Smooth muscle cell (in vitro differentiated cells): ENCODE measurements at regions not wholly inside any gene's neighbourhood (a gene's known extent, or its start where the extent isn't known, plus 50 kb on each side); places are given as distances from the start of the nearest gene placed in this dataset.

Source experiments
- DNase-seq: peaks from one replicate; lab custom pipeline; 2025; ENCODE audit not compliant: unreplicated experiment; lab: John Stamatoyannopoulos, UW
- H2AFZ ChIP-seq: fragments of 200-600 bp; sonication (generic); 2 replicates; pipeline ENCODE4 v1.6.0; 2016; ENCODE audit warnings: antibody characterized with exemption, low read depth, mild to moderate bottlenecking
- H3F3A ChIP-seq: fragments of 200-600 bp; sonication (generic); 2 replicates; pipeline ENCODE4 v1.6.0; 2017; ENCODE audit warnings: antibody characterized with exemption, low read depth
- H3K27ac ChIP-seq: fragments of 200-600 bp; sonication (generic); 2 replicates; pipeline ENCODE4 v1.5.1; 2016; ENCODE audit warnings: low read depth, mild to moderate bottlenecking
- H3K27me3 ChIP-seq: fragments of 200-600 bp; sonication (generic); 2 replicates; pipeline ENCODE4 v1.6.1; 2016; ENCODE audit warnings: low read depth, mild to moderate bottlenecking
- H3K36me3 ChIP-seq: fragments of 200-600 bp; sonication (generic); 2 replicates; pipeline ENCODE4 v1.5.1; 2016; ENCODE audit warnings: low read depth
- H3K4me1 ChIP-seq: fragments of 200-600 bp; sonication (generic); 2 replicates; pipeline ENCODE4 v1.5.1; 2016; ENCODE audit warnings: low read depth
- H3K4me2 ChIP-seq: fragments of 200-600 bp; sonication (generic); 2 replicates; pipeline ENCODE4 v1.6.0; 2016; ENCODE audit warnings: mild to moderate bottlenecking
- H3K4me3 ChIP-seq: fragments of 200-600 bp; sonication (generic); 2 replicates; pipeline ENCODE4 v1.5.1; 2016; ENCODE audit warnings: mild to moderate bottlenecking
- H3K79me2 ChIP-seq: fragments of 200-600 bp; sonication (generic); 2 replicates; pipeline ENCODE4 v1.6.0; 2016; ENCODE audit warnings: low read depth, mild to moderate bottlenecking
- H3K9ac ChIP-seq: fragments of 200-600 bp; sonication (generic); 2 replicates; pipeline ENCODE4 v1.6.0; 2016; ENCODE audit warnings: low read depth
- H3K9me3 ChIP-seq: fragments of 200-600 bp; sonication (generic); replicated peaks from 2 replicates; pipeline ENCODE4 v1.5.1; 2016; ENCODE audit warnings: low read depth
- H4K20me1 ChIP-seq: fragments of 200-600 bp; sonication (generic); 2 replicates; pipeline ENCODE4 v1.6.0; 2016; ENCODE audit warnings: low read depth
- WGBS: methylation state at CpG from one replicate; pipeline ENCODE4 v1.1.7; 2016; ENCODE audit warnings: low lambda C conversion rate; 5-methylcytosine and 5-hydroxymethylcytosine counted together
- TF ChIP-seq, protein P1 (sequence below): fragments of 200-600 bp; sonication (generic); IDR thresholded peaks from 2 replicates; pipeline ENCODE4 v1.5.1; 2017; ENCODE audit warnings: borderline replicate concordance, mild to moderate bottlenecking, antibody characterized with exemption; ENCODE audit not compliant: insufficient read depth, poor library complexity, severe bottlenecking

DNA sequence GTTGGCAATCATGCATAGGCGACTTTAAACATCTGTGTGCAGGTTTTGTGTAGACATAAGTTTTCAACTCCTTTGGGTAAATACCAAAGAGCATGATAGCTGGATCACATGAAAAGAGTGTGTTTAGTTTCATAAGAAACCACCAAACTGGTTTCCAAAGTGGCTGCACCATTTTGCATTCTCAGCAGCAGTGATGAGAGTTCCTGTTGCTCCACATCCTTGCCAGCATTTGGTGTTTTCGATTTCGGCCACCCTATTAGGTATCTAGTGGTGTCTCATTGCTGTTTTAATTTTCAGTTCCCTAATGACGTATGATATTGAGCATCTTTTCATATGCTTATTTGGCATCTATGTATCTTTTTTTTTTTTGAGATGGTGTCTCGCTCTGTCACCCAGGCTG, 62.8 kb upstream of the CCND1 start:
- no peak overlapping the region for H3K4me3 ChIP-seq
- 96% methylated on average over 5 of the region's 5 CpGs for WGBS

DNA sequence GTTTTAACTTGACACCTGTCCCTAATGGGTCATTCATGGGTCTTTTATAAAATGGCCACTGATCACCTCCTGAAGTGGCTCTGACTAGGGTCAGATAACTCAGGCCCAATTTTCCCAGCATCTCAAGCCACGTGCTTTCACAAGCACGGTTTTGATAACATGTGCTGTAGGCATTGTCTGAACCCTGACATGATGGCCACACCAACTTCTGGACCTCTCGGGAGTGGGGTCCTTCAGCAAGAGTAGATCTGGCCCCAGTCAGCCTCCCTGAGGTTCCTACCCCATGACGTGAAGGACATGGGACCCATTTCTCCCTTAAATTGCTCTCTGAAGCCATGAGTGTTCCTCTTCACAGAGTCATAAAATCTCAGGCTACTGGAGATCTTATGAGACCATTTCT, 60.4 kb upstream of the CCND1 start:
- no peaks in the 10 kb centered on the region for H4K20me1 ChIP-seq
- H3K79me2 ChIP-seq = no peaks in the 10 kb centered on the region
- H3K27me3 ChIP-seq = no peaks in the 10 kb centered on the region
- H3F3A ChIP-seq = no peaks in the 10 kb centered on the region
- 97% methylated on average over 4 of the region's 4 CpGs for WGBS
- no peaks in the 10 kb centered on the region for H3K9me3 ChIP-seq
- no peak for DNase-seq
- TF ChIP-seq, protein P1, sequence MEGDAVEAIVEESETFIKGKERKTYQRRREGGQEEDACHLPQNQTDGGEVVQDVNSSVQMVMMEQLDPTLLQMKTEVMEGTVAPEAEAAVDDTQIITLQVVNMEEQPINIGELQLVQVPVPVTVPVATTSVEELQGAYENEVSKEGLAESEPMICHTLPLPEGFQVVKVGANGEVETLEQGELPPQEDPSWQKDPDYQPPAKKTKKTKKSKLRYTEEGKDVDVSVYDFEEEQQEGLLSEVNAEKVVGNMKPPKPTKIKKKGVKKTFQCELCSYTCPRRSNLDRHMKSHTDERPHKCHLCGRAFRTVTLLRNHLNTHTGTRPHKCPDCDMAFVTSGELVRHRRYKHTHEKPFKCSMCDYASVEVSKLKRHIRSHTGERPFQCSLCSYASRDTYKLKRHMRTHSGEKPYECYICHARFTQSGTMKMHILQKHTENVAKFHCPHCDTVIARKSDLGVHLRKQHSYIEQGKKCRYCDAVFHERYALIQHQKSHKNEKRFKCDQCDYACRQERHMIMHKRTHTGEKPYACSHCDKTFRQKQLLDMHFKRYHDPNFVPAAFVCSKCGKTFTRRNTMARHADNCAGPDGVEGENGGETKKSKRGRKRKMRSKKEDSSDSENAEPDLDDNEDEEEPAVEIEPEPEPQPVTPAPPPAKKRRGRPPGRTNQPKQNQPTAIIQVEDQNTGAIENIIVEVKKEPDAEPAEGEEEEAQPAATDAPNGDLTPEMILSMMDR = no peak
- H2AFZ ChIP-seq = no peak overlapping the region
- H3K4me3 ChIP-seq = no peak overlapping the region
- H3K4me2 ChIP-seq = no peak overlapping the region
- H3K27ac ChIP-seq = no peak overlapping the region
- H3K9ac ChIP-seq = no peak overlapping the region
- no peaks in the 10 kb centered on the region for H3K36me3 ChIP-seq
- H3K4me1 ChIP-seq = no peaks in the 10 kb centered on the region

More for the DNA sequence above, 62.8 kb upstream of the CCND1 start:
- Histone ChIP-seq H3K27ac (no peak overlapping the region), H3K9me3 (no peaks in the 10 kb centered on the region), H3K36me3 (no peaks in the 10 kb centered on the region), H3K4me1 (no peaks in the 10 kb centered on the region), H2AFZ (no peak overlapping the region), H3K27me3 (no peaks in the 10 kb centered on the region), H3K9ac (no peak overlapping the region), H3K4me2 (no peak overlapping the region), H3K79me2 (no peaks in the 10 kb centered on the region), H3F3A (no peaks in the 10 kb centered on the region), H4K20me1 (no peaks in the 10 kb centered on the region)
- TF ChIP-seq, protein P1 = no peak
- no peak for DNase-seq

DNA sequence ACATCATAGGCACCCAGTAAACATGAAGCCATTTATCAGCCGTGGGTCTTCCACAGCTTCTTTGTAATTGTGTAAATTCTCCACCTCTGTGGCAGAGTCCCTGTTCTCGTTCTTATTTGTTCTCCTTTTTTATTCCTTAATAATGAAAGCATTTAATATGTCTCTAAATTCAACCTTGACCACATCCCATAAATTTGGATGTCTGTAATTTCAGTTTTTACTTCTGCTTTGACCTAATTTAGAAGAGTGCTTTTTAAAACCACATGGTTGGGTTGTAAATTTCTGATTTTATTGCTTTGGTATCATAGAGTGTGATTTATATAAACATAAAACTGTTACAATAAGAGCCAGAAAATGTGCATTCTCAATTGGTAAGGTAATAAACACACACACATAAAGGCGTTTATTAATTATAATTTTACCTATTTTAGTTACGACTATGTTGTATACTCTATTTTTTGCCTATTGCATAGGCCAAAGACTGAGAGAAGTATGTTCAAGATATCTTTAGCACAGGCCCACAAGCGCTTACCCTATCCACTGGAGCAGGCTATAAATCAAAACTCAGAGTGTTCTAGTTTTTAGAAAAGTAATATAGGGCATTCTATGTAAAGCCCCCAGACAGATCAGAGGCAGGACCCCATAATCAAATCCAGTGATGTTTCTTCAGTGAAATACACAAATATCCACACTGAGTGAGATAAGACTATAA, 58.0 kb upstream of the CCND1 start:
- TF ChIP-seq, protein P1 = no peak
- no peaks in the 10 kb centered on the region for H3K36me3 ChIP-seq
- H3K4me1 ChIP-seq = no peaks in the 10 kb centered on the region
- DNase-seq = no peak
- H3K9me3 ChIP-seq = no peaks in the 10 kb centered on the region
- H3F3A ChIP-seq = no peaks in the 10 kb centered on the region
- H3K79me2 ChIP-seq = no peaks in the 10 kb centered on the region
- H3K4me2 ChIP-seq = no peak overlapping the region
- no peak overlapping the region for H3K27ac ChIP-seq
- WGBS = 87% methylated on average over 5 of the region's 5 CpGs
- H4K20me1 ChIP-seq = no peaks in the 10 kb centered on the region
- no peaks in the 10 kb centered on the region for H3K27me3 ChIP-seq
- H3K9ac ChIP-seq = no peak overlapping the region
- no peak overlapping the region for H2AFZ ChIP-seq
- H3K4me3 ChIP-seq = no peak overlapping the region

DNA sequence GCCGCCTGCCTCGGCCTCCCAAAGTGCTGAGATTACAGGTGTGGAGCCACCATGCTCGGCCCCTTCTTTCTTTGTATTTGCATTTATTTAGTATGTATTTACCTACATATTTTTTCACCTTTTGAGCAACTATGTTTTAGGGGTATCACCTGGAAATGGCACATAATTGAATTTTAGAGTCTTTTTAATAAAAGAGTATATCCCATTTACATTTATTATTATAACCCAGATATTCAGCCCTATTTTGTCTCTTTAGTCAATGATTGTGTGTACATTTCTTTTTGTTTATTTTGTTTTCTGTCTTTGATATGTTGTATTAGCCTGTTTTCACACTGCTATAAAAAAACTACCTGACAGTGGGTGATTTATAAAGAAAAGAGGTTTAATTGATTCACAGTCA, 56.8 kb upstream of the CCND1 start:
- no peak for DNase-seq
- Histone ChIP-seq H3K36me3 (no peaks in the 10 kb centered on the region), H3F3A (no peaks in the 10 kb centered on the region), H3K27me3 (no peaks in the 10 kb centered on the region), H3K4me3 (no peak overlapping the region), H3K9me3 (no peaks in the 10 kb centered on the region), H2AFZ (no peak overlapping the region), H3K79me2 (no peaks in the 10 kb centered on the region), H3K9ac (no peak overlapping the region), H3K27ac (no peak overlapping the region), H3K4me1 (no peaks in the 10 kb centered on the region), H4K20me1 (no peaks in the 10 kb centered on the region), H3K4me2 (no peak overlapping the region)
- WGBS = 97% methylated on average over 3 of the region's 3 CpGs
- TF ChIP-seq, protein P1 = no peak
